ENCODE measurements at regions not wholly inside any gene's neighbourhood (a gene's known extent, or its start where the extent isn't known, plus 50 kb on each side); places are given as distances from the start of the nearest gene placed in this dataset.

DNA sequence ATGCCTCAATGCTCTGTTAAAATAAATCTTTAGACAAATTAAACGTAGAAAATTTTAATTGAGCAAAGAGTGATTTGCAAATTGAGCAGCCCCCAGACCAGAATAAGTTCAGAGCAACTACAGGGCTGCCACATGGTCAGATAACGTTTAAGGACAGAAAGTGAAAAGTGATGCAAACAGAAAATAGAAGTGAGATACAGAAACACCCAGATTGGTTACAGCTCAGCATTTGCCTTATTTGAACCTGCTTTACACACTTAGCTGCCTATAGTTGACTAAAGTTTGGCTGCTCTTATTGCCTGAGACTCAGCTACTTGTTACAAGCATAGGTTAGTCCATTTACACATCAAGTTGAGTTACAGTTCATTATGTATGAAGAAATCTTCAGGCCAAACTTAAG is 1800.8 kb upstream of the PCDH10 start:
- TF ChIP-seq POLR2AphosphoS5 (IDR thresholded peaks at IDR 0.05) = no peak
- TF ChIP-seq, protein P1, sequence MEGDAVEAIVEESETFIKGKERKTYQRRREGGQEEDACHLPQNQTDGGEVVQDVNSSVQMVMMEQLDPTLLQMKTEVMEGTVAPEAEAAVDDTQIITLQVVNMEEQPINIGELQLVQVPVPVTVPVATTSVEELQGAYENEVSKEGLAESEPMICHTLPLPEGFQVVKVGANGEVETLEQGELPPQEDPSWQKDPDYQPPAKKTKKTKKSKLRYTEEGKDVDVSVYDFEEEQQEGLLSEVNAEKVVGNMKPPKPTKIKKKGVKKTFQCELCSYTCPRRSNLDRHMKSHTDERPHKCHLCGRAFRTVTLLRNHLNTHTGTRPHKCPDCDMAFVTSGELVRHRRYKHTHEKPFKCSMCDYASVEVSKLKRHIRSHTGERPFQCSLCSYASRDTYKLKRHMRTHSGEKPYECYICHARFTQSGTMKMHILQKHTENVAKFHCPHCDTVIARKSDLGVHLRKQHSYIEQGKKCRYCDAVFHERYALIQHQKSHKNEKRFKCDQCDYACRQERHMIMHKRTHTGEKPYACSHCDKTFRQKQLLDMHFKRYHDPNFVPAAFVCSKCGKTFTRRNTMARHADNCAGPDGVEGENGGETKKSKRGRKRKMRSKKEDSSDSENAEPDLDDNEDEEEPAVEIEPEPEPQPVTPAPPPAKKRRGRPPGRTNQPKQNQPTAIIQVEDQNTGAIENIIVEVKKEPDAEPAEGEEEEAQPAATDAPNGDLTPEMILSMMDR (IDR thresholded peaks at IDR 0.05) = no peak
- no peak for TF ChIP-seq POLR2A (IDR thresholded peaks at IDR 0.05)
